LHCN-M2 (cell line): ENCODE measurements at regions not wholly inside any gene's neighbourhood (a gene's known extent, or its start where the extent isn't known, plus 50 kb on each side); places are given as distances from the start of the nearest gene placed in this dataset.
"Not testable (repeated sequence)": the region's sequence is repeated elsewhere in the genome, so short reads cannot be mapped to it uniquely, and the experiment has no call there.

Experiments
- DNase-seq: peaks from one replicate; pipeline ENCODE4 v3.0.0-alpha.2; 2012; ENCODE audit warnings: low read depth

DNA sequence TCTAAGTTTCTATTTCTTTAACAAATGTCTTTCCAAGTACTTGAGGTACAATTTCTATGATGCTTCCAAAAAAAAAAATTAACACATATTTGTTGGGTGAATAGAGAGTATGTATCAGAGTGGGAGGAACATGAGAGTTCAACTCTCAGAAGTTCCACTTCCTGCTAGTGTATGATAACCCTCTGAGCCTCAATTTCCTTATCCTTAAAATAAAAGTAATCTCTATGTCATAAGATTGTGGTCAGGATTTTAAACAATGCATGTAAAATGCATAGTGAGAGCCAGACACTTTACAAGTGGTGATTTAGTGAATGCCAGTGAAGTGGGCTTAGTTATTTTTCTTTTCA is 270.3 kb upstream of the AMIGO2 start:
- DNase-seq = no peak

DNA sequence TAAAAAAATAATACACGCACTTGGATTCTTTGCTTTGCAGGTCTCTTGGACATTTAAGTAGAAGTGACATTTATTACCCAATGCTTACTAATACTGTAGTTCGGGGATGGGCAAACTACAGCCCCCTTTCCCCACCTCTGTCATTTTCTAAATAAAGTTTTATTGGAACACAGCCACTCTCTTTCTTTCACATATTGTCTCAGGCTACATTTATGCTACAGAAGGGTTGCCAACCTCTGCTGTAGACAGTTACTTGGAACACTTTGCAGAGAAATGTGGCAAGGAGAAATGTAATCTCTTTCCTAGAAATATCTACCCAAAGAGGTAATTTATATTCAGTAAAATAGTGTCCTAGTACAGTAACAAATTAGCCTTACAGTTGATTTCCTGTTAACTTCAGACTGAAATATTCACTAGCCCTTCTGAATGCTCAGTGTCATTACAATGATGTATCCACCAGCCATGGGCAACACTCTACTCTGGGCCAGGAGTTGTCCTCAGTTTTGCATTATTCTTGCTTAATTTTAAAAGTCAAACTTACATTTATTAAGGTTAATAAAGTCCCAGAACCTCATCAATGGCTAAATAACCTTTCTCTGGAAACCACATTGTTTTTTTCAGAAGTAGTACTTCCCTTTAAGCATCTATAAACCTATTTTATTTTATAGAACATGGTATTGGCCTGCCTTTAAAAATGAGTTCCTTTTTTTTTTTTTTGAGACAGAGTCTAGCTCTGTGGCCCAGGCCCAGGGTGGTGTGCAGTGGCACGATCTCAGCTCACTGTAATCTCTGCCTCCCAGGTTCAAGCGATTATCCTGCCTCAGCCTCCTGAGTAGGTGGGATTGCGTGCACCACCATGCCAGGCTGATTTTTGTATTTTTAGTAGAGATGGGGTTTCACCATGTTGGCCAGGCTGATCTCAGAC is 269.6 kb upstream of the AMIGO2 start:
- DNase-seq = no peak

DNA sequence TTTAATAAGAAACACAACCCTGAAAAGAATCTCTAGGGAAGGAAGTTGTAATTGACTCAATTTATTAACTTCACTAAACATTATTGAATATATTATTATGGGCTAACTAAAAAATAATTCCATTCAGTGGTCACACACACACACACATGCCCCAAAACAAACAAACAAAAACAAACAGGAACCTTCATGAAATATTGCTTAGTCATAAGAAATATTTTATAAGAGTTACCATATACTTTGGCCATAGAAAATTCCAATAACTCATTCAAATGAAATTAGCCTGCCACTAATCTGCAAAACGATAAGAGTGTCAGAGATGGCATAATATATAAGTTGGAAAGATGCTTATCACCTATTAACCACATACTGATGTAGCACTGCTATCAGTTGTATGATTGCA is 268.4 kb upstream of the AMIGO2 start:
- DNase-seq = no peak

DNA sequence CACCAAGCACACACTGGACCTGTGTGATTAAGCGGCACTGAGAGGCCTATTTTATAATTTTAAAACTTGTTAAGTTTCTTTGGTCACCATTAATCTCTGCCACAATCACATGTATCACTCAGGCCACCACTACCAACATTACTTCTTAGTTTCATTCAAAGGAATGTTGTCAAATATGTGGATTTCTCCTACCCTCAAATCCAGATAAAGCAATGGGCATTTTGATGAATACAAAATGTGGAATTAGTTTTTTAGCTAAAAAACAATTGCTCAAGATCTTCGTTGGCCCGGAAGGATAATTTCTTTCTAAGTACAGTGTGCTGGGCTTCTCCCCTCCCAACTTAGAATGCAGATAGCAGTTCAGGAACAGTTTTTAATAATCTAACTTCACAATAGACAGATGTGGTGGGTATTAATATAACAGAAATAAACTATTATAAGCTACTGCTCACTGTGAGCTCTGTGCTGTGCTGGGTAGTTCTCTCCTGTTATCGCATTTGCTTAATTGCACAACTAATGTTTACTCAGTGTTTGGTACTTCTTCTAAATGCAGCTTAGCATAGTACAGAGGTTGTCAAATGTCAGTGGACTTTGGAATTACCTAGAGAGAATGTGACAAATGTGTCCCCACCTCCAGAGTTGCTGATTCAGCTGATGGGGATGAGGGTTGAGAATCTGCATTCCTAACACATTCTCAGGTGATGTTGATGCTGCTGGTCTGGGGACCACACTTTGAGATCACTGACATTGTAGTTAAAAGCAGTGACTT is 266.7 kb upstream of the AMIGO2 start:
- no peak for DNase-seq

DNA sequence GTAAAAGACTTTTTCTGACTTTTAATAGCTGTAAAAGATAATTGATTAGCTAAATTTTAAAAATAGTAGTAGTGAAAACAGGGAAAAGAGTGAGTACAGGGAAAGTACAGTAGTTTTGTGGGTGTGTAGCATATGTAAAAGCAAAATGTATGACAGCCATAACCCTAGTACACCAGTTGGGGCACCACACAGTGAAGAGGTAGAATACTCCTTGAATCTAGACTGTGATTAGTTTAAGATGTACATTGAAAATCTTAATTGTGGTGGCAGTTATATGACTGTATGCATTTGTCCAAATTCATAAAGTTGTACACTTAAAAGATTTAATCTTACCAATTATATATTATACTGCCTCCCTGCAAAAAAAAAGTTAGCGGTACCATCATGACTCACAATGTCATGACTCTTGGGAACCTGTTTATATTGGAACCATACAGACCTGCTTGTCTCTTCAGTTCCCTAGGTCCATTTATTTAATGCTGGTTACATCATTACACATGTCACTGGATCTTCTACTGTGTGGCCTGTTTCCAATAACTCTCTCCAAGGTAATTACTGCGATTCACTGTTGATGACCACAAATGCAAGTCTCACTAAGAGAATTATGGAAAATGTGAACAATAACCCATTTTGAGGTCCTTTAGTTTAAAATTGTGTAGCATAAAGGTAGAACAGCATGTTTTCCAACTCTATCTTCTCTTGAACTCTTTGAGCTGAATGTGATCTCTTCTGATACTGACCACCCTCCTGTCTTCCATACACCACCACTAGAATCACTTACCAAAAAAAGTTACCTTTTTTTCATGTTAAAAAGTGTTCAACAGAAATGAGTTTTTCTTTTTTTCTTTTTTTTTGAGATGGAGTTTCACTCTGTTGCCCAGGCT is 264.2 kb upstream of the AMIGO2 start:
- peak; percentile 6 for DNase-seq

- no peak for DNase-seq
Observed at GRCh38 chr12:47340411-47341015, 260.8 kb upstream of the AMIGO2 start.

DNA sequence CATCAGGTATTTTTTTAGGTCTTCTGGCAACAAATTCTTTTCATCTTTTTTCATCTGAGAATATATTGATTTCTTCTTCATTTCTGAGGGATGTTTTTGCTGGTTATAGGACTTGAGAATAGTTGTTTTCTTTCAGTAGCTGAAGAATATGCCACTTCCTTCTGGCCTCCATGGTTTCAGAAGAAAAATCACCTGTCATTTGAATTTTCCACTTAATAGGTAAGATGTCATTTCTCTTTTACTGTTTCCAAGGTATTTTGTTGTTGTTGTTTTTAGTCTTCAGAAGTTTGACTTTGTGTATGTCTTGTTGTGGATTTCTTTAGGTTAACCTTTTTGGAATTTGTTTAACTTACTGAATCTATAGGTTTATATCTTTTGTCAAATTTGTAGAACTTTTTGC is 257.8 kb upstream of the AMIGO2 start:
- no peak for DNase-seq

DNA sequence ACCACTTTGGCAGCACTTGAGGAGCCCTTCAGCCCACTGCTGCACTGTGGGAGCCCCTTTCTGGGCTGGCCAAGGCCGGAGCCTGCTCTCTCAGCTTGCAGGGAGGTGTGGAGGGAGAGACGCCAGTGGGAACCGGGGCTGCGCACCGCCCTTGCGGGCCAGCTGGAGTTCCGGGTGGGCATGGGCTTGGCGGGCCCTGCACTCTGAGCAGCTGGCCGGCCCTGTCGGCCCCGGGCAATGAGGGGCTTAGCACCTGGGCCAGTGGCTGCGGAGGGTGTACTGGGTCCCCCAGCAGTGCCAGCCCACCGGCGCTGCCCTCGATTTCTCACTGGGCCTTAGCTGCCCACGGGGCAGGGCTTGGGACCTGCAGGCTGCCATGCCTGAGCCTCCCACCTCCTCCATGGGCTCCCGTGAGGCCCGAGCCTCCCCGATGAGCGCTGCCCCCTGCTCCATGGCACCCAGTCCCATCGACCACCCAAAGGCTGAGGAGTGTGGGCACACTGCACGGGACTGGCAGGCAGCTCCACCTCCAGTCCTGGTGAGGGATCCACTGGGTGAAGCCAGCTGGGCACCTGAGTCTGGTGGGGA is 253.6 kb upstream of the AMIGO2 start:
- not testable (repeated sequence) for DNase-seq

DNA sequence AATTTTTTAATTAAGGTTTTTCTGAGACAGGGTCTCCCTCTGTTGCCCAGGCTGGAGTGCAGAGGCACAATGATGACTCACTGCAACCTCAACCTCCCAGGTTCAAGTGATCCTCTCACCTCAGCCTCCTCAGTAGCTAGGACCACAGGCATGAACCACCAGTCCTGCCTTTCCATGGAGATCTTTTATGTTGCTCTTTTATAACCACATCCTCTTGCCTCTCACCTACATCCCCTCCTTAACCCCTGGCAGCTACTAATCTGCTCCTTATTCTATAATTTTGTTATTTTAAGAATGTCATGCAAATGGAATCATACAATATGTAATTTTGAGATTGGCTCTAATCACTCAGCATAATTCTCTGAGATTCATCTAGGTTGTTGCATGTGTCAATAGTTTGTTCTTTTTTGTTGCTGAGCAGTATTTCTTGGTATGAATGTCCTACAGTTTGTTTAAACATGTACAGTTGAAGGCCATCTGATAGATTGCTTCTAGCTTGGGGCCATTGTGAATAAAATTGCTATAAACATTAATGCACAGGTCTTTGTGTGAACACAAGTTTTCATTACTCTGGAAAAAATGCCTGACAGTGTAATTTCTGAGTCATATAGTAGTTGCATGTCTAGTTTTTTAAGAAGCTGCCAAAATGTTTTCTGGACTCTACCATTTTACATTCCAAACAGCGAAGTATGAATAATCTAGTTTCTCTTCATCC is 249.2 kb upstream of the AMIGO2 start:
- no peak for DNase-seq

GRCh38 chr12:47326190-47326589 is 246.4 kb upstream of the AMIGO2 start:
- DNase-seq = no peak

DNA sequence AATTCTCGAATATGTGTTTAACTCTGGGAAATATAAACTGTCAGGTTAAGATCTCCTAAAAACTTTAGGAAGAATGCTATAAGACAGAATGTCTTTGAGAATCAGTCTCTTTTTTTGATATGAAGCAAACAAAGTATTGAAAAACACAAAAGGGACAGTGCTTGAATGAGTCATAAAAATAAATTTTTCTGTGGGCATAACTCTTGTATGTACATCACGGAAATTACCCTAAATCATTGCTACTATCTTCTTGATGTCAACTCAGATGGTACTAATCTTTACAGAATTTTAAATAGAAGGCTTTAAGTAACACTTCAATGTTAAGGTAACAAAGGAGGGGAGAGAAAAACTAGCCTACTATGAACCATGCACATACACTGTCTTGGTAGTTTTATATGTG is 244.0 kb upstream of the AMIGO2 start:
- DNase-seq = no peak

- no peak for DNase-seq
Observed at GRCh38 chr12:47321436-47321835, 241.7 kb upstream of the AMIGO2 start.

DNA sequence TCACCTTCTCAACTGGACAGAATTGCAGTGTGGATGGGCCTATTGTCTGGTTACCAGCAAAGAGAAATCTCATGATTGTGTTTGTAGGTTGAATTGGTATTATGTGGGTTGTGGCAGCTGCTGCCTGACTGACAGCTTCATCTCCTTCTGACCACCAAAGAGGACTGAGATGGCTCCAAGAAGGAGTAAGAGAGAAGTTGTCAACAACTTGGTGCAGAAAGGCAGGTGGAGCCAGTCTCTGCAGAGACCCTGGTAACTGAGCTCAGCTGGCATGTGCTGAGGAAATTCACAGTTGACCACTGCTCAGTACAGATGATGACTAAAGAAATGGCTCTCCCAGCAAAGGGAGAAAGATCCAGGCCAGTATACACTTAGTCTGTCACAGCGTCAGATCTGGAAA is 240.0 kb upstream of the AMIGO2 start:
- no peak for DNase-seq

DNA sequence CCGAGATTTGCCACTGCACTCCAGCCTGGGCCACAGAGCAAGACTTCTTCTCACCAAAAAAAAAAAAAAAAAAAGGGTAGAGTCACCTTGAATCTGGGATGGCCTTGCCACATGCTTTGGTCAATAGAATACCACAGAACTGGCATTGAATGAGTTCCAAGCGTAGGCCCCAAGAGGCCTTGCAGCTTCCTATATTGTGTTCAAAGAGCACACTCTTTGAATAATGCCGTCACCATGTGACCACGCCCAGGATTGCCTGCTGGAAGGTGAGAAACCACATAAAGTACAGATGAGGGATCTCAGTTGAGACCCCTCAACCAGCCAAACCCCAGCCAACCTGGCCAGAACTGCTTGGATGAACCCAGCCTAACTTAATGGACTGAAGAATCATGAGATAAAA is 239.2 kb upstream of the AMIGO2 start:
- DNase-seq = no peak

DNA sequence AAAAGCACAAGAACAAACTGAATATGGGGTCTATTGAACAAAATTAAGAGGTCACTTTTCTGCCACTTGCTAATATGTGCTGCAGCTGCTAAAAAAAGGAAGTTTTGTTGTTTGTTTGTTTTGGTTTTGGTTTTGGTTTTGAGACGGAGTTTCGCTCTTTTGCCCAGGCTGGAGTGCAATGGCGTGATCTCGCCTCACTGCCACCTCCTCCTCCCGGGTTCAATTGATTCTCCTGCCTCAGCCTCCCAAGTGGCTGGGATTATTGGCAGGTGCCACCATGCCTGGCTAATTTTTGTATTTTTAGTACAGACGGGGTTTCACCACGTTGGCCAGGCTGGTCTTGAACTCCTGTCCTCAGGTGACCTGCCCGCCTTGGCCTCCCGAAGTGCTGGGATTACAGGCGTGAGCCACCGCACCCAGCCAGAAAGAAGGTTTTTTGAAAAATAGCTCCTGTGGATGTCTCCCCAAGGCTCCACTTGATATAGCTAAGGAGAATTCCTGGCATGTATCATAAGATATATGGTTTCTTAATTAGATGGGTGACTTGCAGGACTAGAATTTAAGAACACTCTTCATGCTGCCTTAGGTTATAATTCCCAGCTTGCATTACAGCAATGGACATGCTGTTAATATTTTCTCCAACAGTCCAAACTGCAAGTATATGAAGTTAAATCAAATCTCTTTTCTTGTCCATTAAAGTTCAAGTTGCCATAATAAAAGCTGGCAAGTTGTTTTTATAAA is 237.6 kb upstream of the AMIGO2 start:
- no peak for DNase-seq

DNA sequence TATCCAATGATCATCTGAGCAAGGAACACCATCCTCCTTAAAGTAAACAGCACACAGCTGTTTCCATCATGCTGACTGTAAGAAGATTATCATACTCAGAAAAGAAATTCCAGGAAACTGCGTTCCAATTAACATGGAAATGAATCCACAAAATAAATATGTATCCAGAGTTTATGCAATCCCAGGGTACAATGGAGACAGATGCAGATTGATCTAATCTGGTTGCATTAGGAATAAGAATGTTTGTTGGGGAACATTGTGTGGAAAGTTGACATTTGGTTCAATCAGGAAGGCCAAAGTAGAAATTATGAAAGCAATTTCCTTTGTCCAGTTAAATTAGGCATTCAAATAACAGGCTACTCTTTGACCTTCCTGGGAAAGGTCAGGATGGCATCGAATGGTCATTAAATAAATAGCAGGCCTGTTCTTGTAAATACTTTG is 236.9 kb upstream of the AMIGO2 start:
- peak; percentile 58 for DNase-seq

- DNase-seq = no peak
Observed at GRCh38 chr12:47314996-47315395, 235.2 kb upstream of the AMIGO2 start.

GRCh38 chr12:47312808-47313426 is 233.2 kb upstream of the AMIGO2 start:
- DNase-seq = no peak

GRCh38 chr12:47312147-47312546 is 232.4 kb upstream of the AMIGO2 start:
- no peak for DNase-seq
